ENCODE measurements at regions not wholly inside any gene's neighbourhood (a gene's known extent, or its start where the extent isn't known, plus 50 kb on each side); places are given as distances from the start of the nearest gene placed in this dataset.

DNA sequence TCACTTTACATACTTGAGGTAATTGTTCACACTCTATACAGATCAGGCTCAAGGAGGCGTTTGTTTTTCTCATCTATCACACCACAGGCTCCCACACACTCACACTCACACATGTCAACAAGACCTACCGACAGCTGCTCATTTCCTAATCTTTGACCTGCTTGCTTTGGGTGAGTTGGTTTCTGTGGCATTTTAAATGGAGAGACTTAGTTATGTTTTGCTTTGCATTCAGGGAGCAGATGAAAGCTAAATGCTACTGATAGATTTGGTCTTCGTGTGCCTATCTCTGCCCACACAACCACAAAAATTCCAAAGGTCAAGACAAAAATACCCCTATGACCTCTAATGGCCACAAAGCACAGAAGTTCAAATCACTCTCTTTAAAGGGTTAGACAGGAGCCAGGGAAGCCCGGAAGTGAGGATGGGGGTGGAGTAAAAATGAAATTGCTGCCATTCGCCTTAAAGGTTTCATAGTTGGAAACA, 203.5 kb upstream of the G2E3 start:
- TF ChIP-seq CTCF (IDR thresholded peaks at IDR 0.05) (no peak), POLR2A (IDR thresholded peaks at IDR 0.05) (no peak)
